Endodermal cell (in vitro differentiated cells): ENCODE measurements at regions not wholly inside any gene's neighbourhood (a gene's known extent, or its start where the extent isn't known, plus 50 kb on each side); places are given as distances from the start of the nearest gene placed in this dataset.

Experiments used
- DNase-seq: peaks from one replicate; pipeline ENCODE4 v3.0.0-alpha.2; 2017
- H3K27ac ChIP-seq: 2 replicates; pipeline ENCODE4 v1.5.1; 2013; ENCODE audit warnings: mild to moderate bottlenecking, low read depth, low read length, moderate library complexity
- H3K27me3 ChIP-seq: 2 replicates; pipeline ENCODE4 v1.6.1; 2013; ENCODE audit warnings: mild to moderate bottlenecking, low read length, moderate library complexity; ENCODE audit not compliant: insufficient read depth, control insufficient read depth, poor library complexity, severe bottlenecking
- H3K36me3 ChIP-seq: 2 replicates; pipeline ENCODE4 v1.7.0; 2013; ENCODE audit warnings: mild to moderate bottlenecking, low read length, moderate library complexity; ENCODE audit not compliant: control insufficient read depth, insufficient read depth
- H3K4me1 ChIP-seq: one replicate; pipeline ENCODE4 v1.7.0; 2013; ENCODE audit warnings: low read length; ENCODE audit not compliant: control insufficient read depth, insufficient read depth
- H3K4me3 ChIP-seq: 2 replicates; pipeline ENCODE4 v1.5.1; 2013; ENCODE audit warnings: mild to moderate bottlenecking, low read length, moderate library complexity
- H3K9ac ChIP-seq: 2 replicates; pipeline ENCODE4 v1.6.1; 2013; ENCODE audit warnings: mild to moderate bottlenecking, low read length, moderate library complexity; ENCODE audit not compliant: poor library complexity, severe bottlenecking; ENCODE audit errors: extremely low read depth
- H3K9me3 ChIP-seq: 2 replicates; pipeline ENCODE4 v1.6.1; 2013; ENCODE audit warnings: mild to moderate bottlenecking, low read length, moderate library complexity; ENCODE audit not compliant: control insufficient read depth
- H3K27ac Mint-ChIP-seq: 2 replicates; pipeline ENCODE4 v1.8.0; 2020; ENCODE audit warnings: mixed read lengths
- H3K27me3 Mint-ChIP-seq: 2 replicates; pipeline ENCODE4 v1.8.0; 2021; ENCODE audit warnings: mild to moderate bottlenecking, mixed read lengths; ENCODE audit not compliant: insufficient read depth
- H3K36me3 Mint-ChIP-seq: 2 replicates; pipeline ENCODE4 v1.8.0; 2020; ENCODE audit warnings: low read depth, mixed read lengths
- H3K4me1 Mint-ChIP-seq: 2 replicates; pipeline ENCODE4 v1.8.0; 2020; ENCODE audit warnings: mixed read lengths
- H3K4me3 Mint-ChIP-seq: 2 replicates; pipeline ENCODE4 v1.8.0; 2020; ENCODE audit warnings: mild to moderate bottlenecking, moderate library complexity, mixed read lengths
- H3K9me3 Mint-ChIP-seq: 2 replicates; pipeline ENCODE4 v1.8.0; 2020; ENCODE audit warnings: mild to moderate bottlenecking, mixed read lengths
- CTCF ChIP-seq: fragments of 200-600 bp; sonication (generic); conservative IDR thresholded peaks from 2 replicates; pipeline ENCODE4 v1.5.0; 2021; ENCODE audit warnings: antibody characterized with exemption, mild to moderate bottlenecking
- WGBS, 2 experiments: methylation state at CpG; one replicate each; pipeline versions ENCODE4 v1.1.5 to v1.1.7; 2013; ENCODE audit warnings: missing lambda C conversion rate in 2 of 2, mixed read lengths in 1 of 2; ENCODE audit not compliant: insufficient coverage in 1 of 2, insufficient read length in 1 of 2; 5-methylcytosine and 5-hydroxymethylcytosine counted together

- H3K36me3 ChIP-seq: no peaks in the 10 kb centered on the region
- Mint-ChIP-seq H3K36me3 (no peaks in the 10 kb centered on the region), H3K4me3 (no peak overlapping the region), H3K9me3 (no peaks in the 10 kb centered on the region), H3K27me3 (no peaks in the 10 kb centered on the region), H3K4me1 (peaks cover 8% of the 10 kb centered on the region), H3K27ac (no peak overlapping the region)
- TF ChIP-seq CTCF: no peak
- H3K27ac ChIP-seq: no peak overlapping the region
- peaks cover 8% of the 10 kb centered on the region for H3K4me1 ChIP-seq
- H3K9ac ChIP-seq: no peak overlapping the region
- no peaks in the 10 kb centered on the region for H3K9me3 ChIP-seq
- H3K27me3 ChIP-seq: no peaks in the 10 kb centered on the region
- WGBS, 2 experiments: 76% methylated on average over 1 of the region's 1 CpG; no CpG with 5 or more reads in 1 of the 2 experiments
- no peak overlapping the region for H3K4me3 ChIP-seq
- no peak for DNase-seq
These were observed 457.7 kb downstream of the ANXA1 start for GRCh38 chr9:73609381-73609780.

GRCh38 chr9:73611032-73611431, 459.4 kb downstream of the ANXA1 start:
- Histone ChIP-seq H3K36me3 (no peaks in the 10 kb centered on the region), H3K9ac (no peak overlapping the region), H3K27me3 (no peaks in the 10 kb centered on the region), H3K9me3 (no peaks in the 10 kb centered on the region), H3K4me3 (peak overlapping the region; percentile 37), H3K27ac (no peak overlapping the region), H3K4me1 (peaks cover 8% of the 10 kb centered on the region)
- WGBS, 2 experiments: 62 to 68% methylated on average over 2 of the region's 2 CpGs
- DNase-seq: no peak
- peaks cover 13% of the 10 kb centered on the region for H3K4me1 Mint-ChIP-seq
- H3K36me3 Mint-ChIP-seq: no peaks in the 10 kb centered on the region
- no peak overlapping the region for H3K27ac Mint-ChIP-seq
- no peak overlapping the region for H3K4me3 Mint-ChIP-seq
- no peaks in the 10 kb centered on the region for H3K9me3 Mint-ChIP-seq
- H3K27me3 Mint-ChIP-seq: no peaks in the 10 kb centered on the region
- TF ChIP-seq CTCF: no peak

GRCh38 chr9:73613092-73613701, 461.5 kb downstream of the ANXA1 start:
- Histone ChIP-seq H3K27ac (no peak overlapping the region), H3K36me3 (no peaks in the 10 kb centered on the region), H3K4me1 (peaks cover 8% of the 10 kb centered on the region), H3K9me3 (no peaks in the 10 kb centered on the region), H3K27me3 (no peaks in the 10 kb centered on the region), H3K4me3 (no peak overlapping the region), H3K9ac (no peak overlapping the region)
- DNase-seq: no peak
- Mint-ChIP-seq H3K4me3 (no peak overlapping the region), H3K9me3 (no peaks in the 10 kb centered on the region), H3K36me3 (no peaks in the 10 kb centered on the region), H3K4me1 (peaks cover 13% of the 10 kb centered on the region), H3K27ac (no peak overlapping the region), H3K27me3 (no peaks in the 10 kb centered on the region)
- WGBS, 2 experiments: 86 to 100% methylated on average over 3 to 4 of the region's 4 CpGs
- TF ChIP-seq CTCF: no peak
